Psoas muscle (tissue), 7 donors: ENCODE measurements at regions not wholly inside any gene's neighbourhood (a gene's known extent, or its start where the extent isn't known, plus 50 kb on each side); places are given as distances from the start of the nearest gene placed in this dataset.

ENCODE experiments used
- ATAC-seq, 4 donors: fragments of 200-7000 bp; cut with Tn5 transposase; one replicate each; pipeline ENCODE4 v1.9.1; 2020; ENCODE audit warnings: moderate library complexity in 3 of 4, mild to moderate bottlenecking in 2 of 4
- DNase-seq, 2 donors: peaks; one replicate each; pipeline ENCODE4 v3.0.0-alpha.2; 2020
- H3K27ac ChIP-seq: fragments of 200-600 bp; one replicate; pipeline ENCODE4 v1.8.0; 2022
- H3K27me3 ChIP-seq, 3 donors: fragments of 200-600 bp in 1 of 3; one replicate each; pipeline versions ENCODE4 v1.6.1 to v1.8.0; 2013 to 2022; ENCODE audit warnings: low read length in 2 of 3, mild to moderate bottlenecking in 2 of 3, moderate library complexity in 1 of 3; ENCODE audit not compliant: insufficient read depth in 3 of 3
- H3K36me3 ChIP-seq, 2 donors: fragments of 200-600 bp in 1 of 2; one replicate each; pipeline versions ENCODE4 v1.6.1 to v1.8.0; 2013 to 2022; ENCODE audit warnings: low read depth in 1 of 2, mild to moderate bottlenecking in 1 of 2, moderate library complexity in 1 of 2; ENCODE audit not compliant: insufficient read depth in 1 of 2
- H3K4me1 ChIP-seq: fragments of 200-600 bp; one replicate; pipeline ENCODE4 v1.8.0; 2022
- H3K4me3 ChIP-seq: fragments of 200-600 bp; one replicate; pipeline ENCODE4 v1.8.0; 2022; ENCODE audit warnings: mild to moderate bottlenecking
- H3K9me3 ChIP-seq: fragments of 200-600 bp; one replicate; pipeline ENCODE4 v1.8.0; 2022
- WGBS, 3 donors: extraction: QIAGEN DNeasy Blood & Tissue Kit; methylation state at CpG; one replicate each; pipeline versions ENCODE4 v1.1.6 to v1.1.7; 2013; 5-methylcytosine and 5-hydroxymethylcytosine counted together
- intact Hi-C, 2 donors: fragments of 100-400 bp; cut with DNase I; formaldehyde crosslinking; loops; one replicate each; pipeline versions ENCODE4 v1.11.0 to v1.14.2; 2022
- TF ChIP-seq, protein P1 (sequence below): fragments of 200-600 bp; IDR thresholded peaks from one replicate; pipeline ENCODE4 v1.8.0; 2022; ENCODE audit warnings: antibody characterized with exemption
- donor health status: healthy with polysubstance abuse.
- donor health status: DM: no; HTN: no; CAD: no; lungs with moderate emphysema.
- donor health status: Bipolar disorder and iron deficiency.
- donor health status: healthy.
- donor health status: DM: yes; HTN: yes; CAD: no.
- donor health status: DM: no; HTN: no; CAD: no.
- donor health status: DM: yes; HTN: yes; CAD: no.

DNA sequence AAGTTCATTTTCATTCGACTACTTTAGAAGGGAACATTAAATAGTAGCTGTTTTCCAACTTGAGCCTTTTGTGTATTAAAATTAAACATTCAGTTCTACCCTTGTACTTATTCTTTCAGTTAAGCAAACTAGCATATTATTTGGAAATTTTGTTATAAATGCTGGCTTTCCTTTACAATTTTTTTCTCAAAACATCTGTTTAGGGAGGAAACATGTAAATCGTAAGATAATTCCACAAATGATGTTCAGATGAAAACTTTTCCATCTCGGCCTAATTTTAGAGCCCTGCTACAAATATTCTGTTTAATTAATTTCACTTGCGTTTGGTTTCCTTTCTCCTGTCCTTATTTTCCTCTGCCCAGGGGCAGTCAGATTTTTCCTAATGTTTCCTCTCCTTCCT lies 476.2 kb upstream of the RGMA start:
- TF ChIP-seq, protein P1, sequence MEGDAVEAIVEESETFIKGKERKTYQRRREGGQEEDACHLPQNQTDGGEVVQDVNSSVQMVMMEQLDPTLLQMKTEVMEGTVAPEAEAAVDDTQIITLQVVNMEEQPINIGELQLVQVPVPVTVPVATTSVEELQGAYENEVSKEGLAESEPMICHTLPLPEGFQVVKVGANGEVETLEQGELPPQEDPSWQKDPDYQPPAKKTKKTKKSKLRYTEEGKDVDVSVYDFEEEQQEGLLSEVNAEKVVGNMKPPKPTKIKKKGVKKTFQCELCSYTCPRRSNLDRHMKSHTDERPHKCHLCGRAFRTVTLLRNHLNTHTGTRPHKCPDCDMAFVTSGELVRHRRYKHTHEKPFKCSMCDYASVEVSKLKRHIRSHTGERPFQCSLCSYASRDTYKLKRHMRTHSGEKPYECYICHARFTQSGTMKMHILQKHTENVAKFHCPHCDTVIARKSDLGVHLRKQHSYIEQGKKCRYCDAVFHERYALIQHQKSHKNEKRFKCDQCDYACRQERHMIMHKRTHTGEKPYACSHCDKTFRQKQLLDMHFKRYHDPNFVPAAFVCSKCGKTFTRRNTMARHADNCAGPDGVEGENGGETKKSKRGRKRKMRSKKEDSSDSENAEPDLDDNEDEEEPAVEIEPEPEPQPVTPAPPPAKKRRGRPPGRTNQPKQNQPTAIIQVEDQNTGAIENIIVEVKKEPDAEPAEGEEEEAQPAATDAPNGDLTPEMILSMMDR = no peak
- Histone ChIP-seq H3K36me3 (no peaks in the 10 kb centered on the region), H3K4me3 (no peak overlapping the region), H3K27me3 (no peaks in the 10 kb centered on the region), H3K9me3 (no peaks in the 10 kb centered on the region), H3K4me1 (no peaks in the 10 kb centered on the region), H3K27ac (no peak overlapping the region)
- WGBS, 3 donors = 43 to 57% (median 45%) methylated on average over 4 of the region's 4 CpGs
- intact Hi-C loops = no loop called here
- ATAC-seq = no peak
- DNase-seq = no peak

DNA sequence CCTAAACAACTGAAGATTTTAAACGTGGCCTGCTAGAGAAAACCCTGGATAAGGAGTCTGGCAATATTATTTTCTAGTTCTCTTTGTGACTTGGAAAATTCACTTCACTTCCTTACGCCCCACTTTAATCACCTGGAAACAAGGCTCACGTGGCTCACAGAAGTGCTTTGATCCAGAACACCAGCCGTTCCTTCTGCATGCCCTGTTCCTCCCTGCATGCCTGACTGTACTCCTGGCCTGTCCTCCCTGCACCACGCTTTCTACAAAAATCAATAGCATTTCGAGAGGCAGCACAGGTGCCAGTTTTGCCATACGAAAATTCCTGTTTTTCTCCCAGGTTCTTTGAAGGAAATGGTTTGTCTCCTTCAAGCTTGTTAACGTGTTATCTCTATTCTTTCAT lies 474.2 kb upstream of the RGMA start:
- ATAC-seq (peak in 1 of 4 donors; percentile 13), DNase-seq (no peak)
- Histone ChIP-seq H3K27me3 (no peaks in the 10 kb centered on the region), H3K9me3 (no peaks in the 10 kb centered on the region), H3K4me1 (no peaks in the 10 kb centered on the region), H3K36me3 (no peaks in the 10 kb centered on the region), H3K27ac (peak overlapping the region; percentile 30), H3K4me3 (no peak overlapping the region)
- TF ChIP-seq, protein P1 = no peak
- intact Hi-C loops = no loop called here
- 58 to 75% (median 59%) methylated on average over 8 of the region's 8 CpGs for WGBS, 3 donors

DNA sequence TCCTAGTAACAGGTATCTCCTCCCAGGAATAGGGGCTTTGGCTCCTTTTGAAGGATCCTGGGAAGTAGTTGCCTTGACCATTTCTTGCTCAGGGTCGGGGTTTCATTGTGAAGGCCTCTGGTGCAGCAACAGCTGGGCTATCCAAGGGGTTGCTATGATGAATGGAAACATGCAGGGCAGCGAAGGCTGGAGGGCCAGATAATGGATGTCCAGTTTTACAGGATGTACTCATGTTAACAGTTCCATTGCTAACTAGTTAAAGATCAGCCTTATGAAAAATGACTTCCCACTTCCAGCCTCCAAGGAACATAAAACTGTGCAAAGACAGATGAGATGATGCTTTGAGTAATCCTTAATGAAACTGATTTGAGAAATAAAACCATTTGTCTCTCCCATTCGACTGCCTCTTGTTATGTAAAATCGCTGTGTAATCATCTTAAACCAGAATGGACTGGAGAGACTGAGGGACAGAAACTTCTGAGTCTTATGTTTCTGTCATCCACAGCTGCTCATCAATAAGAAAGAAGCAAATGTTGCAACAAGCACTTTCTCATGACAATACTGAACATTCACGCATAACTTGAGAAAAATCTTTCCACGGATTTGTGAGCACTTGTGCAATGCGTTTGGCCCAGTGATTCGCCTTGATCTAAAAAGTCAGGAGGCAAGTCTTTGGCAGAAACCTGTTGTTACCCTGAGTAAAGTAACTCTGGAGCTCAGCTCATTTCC lies 473.5 kb upstream of the RGMA start:
- H3K36me3 ChIP-seq = no peaks in the 10 kb centered on the region
- no peaks in the 10 kb centered on the region for H3K9me3 ChIP-seq
- no peaks in the 10 kb centered on the region for H3K4me1 ChIP-seq
- no peak overlapping the region for H3K4me3 ChIP-seq
- DNase-seq = peak in 1 of 2 donors; percentile 37
- TF ChIP-seq, protein P1 = no peak
- 47 to 67% (median 50%) methylated on average over 8 of the region's 8 CpGs for WGBS, 3 donors
- no peaks in the 10 kb centered on the region for H3K27me3 ChIP-seq
- intact Hi-C loops = no loop called here
- peak in 3 of 4 donors; percentile 30 to 67 (median 54) for ATAC-seq
- peak overlapping the region; percentile 30 for H3K27ac ChIP-seq

DNA sequence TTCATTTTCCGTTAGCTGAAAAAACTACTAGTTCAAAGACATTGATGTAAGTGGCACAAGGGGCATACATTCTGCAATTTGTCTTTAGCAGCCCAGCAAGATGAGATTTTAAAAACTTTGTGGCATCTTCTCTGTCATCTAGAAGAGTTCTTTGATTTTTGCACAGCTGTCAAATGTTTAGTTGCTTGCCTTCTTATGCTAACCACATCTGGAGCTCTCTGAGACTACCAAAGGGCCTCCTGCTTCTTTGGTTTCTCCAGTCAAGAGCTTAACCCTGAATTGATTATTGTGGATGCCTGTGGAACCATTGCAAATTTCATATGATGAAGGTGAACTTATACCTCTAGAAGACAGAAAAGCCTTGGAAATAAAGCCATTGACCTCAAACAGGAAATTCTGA lies 468.7 kb upstream of the RGMA start:
- H3K36me3 ChIP-seq = no peaks in the 10 kb centered on the region
- no peaks in the 10 kb centered on the region for H3K9me3 ChIP-seq
- H3K27ac ChIP-seq = no peak overlapping the region
- no peak for ATAC-seq
- no peaks in the 10 kb centered on the region for H3K27me3 ChIP-seq
- H3K4me1 ChIP-seq = no peaks in the 10 kb centered on the region
- no peak for DNase-seq
- intact Hi-C loops = no loop called here
- 92 to 100% (median 97%) methylated on average over 1 of the region's 1 CpG for WGBS, 3 donors
- TF ChIP-seq, protein P1 = no peak
- no peak overlapping the region for H3K4me3 ChIP-seq
